HCT116 (cell line): ENCODE measurements at regions not wholly inside any gene's neighbourhood (a gene's known extent, or its start where the extent isn't known, plus 50 kb on each side); places are given as distances from the start of the nearest gene placed in this dataset.

Experiments used
- ATAC-seq: fragments of 200-7000 bp; cut with Tn5 transposase; 2 replicates; pipeline ENCODE4 v1.9.1; 2020; ENCODE audit warnings: mild to moderate bottlenecking, moderate library complexity
- BruUV-seq: library from RNA; stranded (reverse); fragments of 400-500 nt; replicated peaks from 2 replicates; lab custom pipeline; 2021; lab: Mats Ljungman, UMichigan
- CTCF ChIA-PET: fragments of 300-600 bp; sonication (Branson Sonifier 250); formaldehyde crosslinking; loops from one replicate; lab custom pipeline; 2021; ENCODE audit warnings: antibody characterized with exemption; lab: Charles Lee
- POLR2A ChIA-PET: fragments of 300-600, 350-600 bp; sonication (Branson Sonifier 250); formaldehyde crosslinking; loops from one replicate; lab custom pipeline; 2021; ENCODE audit warnings: antibody characterized with exemption; lab: Charles Lee
- RAD21 ChIA-PET, 2 experiments: fragments of 300-600 bp; sonication (Branson Sonifier 250); formaldehyde crosslinking; loops; one replicate each; lab custom pipeline; 2023; ENCODE audit warnings: low total read pairs in 2 of 2; ENCODE audit not compliant: uncharacterized antibody in 2 of 2, unreplicated experiment in 2 of 2, low non-redundant PET in 1 of 2; lab: Charles Lee
- DNase-seq: peaks from one replicate; pipeline ENCODE4 v3.0.0-alpha.2; 2010; ENCODE audit warnings: low read depth, low spot score
- H2AFZ ChIP-seq: fragments of 200-600 bp; shearing (Covaris generic), sonication (generic); 2 replicates; pipeline ENCODE4 v1.6.1; 2017; ENCODE audit warnings: low read depth, mixed run types, mixed read lengths, antibody characterized with exemption, low read length; ENCODE audit not compliant: poor library complexity, severe bottlenecking
- H3K27ac ChIP-seq: 2 replicates; pipeline ENCODE4 v1.5.1; 2012; ENCODE audit warnings: low read depth, low read length
- H3K27me3 ChIP-seq: fragments of 200-600 bp; sonication (generic); 2 replicates; pipeline ENCODE4 v1.6.1; 2016; ENCODE audit warnings: mixed run types, low read length, mixed read lengths; ENCODE audit not compliant: insufficient read depth
- H3K36me3 ChIP-seq, 2 experiments: fragments of 200-500 bp in 1 of 2; fragments of 200-600 bp in 1 of 2; sonication (Bioruptor generic) in 1 of 2; sonication (generic) in 1 of 2; 2 replicates each; pipeline versions ENCODE4 v1.5.1 to v1.6.1; 2014 to 2016; ENCODE audit warnings: low read length in 2 of 2, inconsistent platforms in 1 of 2, mixed read lengths in 1 of 2, mixed run types in 1 of 2; ENCODE audit not compliant: insufficient read depth in 2 of 2, control insufficient read depth in 1 of 2
- H3K4me1 ChIP-seq, 2 experiments: fragments of 200-600 bp in 1 of 2; sonication (generic) in 1 of 2; 2 replicates each; pipeline versions ENCODE4 v1.5.1 to v1.6.1; 2012 to 2017; ENCODE audit warnings: low read length in 2 of 2, inconsistent platforms in 1 of 2, mild to moderate bottlenecking in 1 of 2, mixed read lengths in 1 of 2, mixed run types in 1 of 2, moderate library complexity in 1 of 2; ENCODE audit not compliant: insufficient read depth in 2 of 2, control insufficient read depth in 1 of 2
- H3K4me2 ChIP-seq: fragments of 200-600 bp; sonication (generic); 2 replicates; pipeline ENCODE4 v1.6.1; 2017; ENCODE audit warnings: mixed run types, low read length, mixed read lengths
- H3K4me3 ChIP-seq, 2 experiments: fragments of 200-600 bp in 1 of 2; sonication (generic) in 1 of 2; replicated peaks in 1 of 2; 2 replicates each; pipeline ENCODE4 v1.5.1; 2011 to 2016; ENCODE audit warnings: low read length in 2 of 2, control low read depth in 1 of 2, low read depth in 1 of 2, mild to moderate bottlenecking in 1 of 2, mixed read lengths in 1 of 2, mixed run types in 1 of 2
- H3K79me2 ChIP-seq: fragments of 200-600 bp; sonication (generic); 2 replicates; pipeline ENCODE4 v1.6.1; 2017; ENCODE audit warnings: mild to moderate bottlenecking, mixed run types, low read length, moderate library complexity, mixed read lengths; ENCODE audit not compliant: insufficient read depth
- H3K9ac ChIP-seq: fragments of 200-600 bp; sonication (generic); 2 replicates; pipeline ENCODE4 v1.6.1; 2016; ENCODE audit warnings: low read length, mixed read lengths
- H3K9me2 ChIP-seq: fragments of 200-600 bp; sonication (generic), shearing (Covaris generic); 2 replicates; pipeline ENCODE4 v1.6.1; 2017; ENCODE audit warnings: mixed run types, mild to moderate bottlenecking, moderate library complexity; ENCODE audit not compliant: insufficient read depth
- H3K9me3 ChIP-seq, 2 experiments: fragments of 200-500 bp in 1 of 2; fragments of 200-600 bp in 1 of 2; sonication (Bioruptor generic) in 1 of 2; sonication (generic) in 1 of 2; 2 replicates each; pipeline ENCODE4 v1.6.1; 2014 to 2017; ENCODE audit warnings: low read length in 2 of 2, mixed read lengths in 2 of 2, inconsistent platforms in 1 of 2, low read depth in 1 of 2, mild to moderate bottlenecking in 1 of 2, mixed run types in 1 of 2, moderate library complexity in 1 of 2; ENCODE audit not compliant: control insufficient read depth in 1 of 2, insufficient read depth in 1 of 2
- H4K20me1 ChIP-seq: fragments of 200-600 bp; sonication (generic), shearing (Covaris generic); 2 replicates; pipeline ENCODE4 v1.6.1; 2017; ENCODE audit warnings: mixed run types, mild to moderate bottlenecking, moderate library complexity; ENCODE audit not compliant: insufficient read depth
- ATF3 ChIP-seq: IDR thresholded peaks from 2 replicates; pipeline ENCODE4 v1.6.1; 2012
- CBX3 ChIP-seq: IDR thresholded peaks from 2 replicates; pipeline ENCODE4 v1.6.1; 2012; ENCODE audit warnings: low read depth
- CTCF ChIP-seq, 3 experiments: fragments of 200-600 bp in 1 of 3; sonication (generic) in 1 of 3; IDR thresholded peaks in 2 of 3; conservative IDR thresholded peaks in 1 of 3; 2 replicates each; pipeline ENCODE4 v1.5.1; 2012 to 2017; ENCODE audit warnings: low read depth in 2 of 3, low read length in 2 of 3, antibody characterized with exemption in 1 of 3, borderline replicate concordance in 1 of 3, control low read depth in 1 of 3, mild to moderate bottlenecking in 1 of 3, mixed read lengths in 1 of 3, mixed run types in 1 of 3, moderate library complexity in 1 of 3; ENCODE audit not compliant: insufficient read depth in 1 of 3
- EZH2phosphoT487 ChIP-seq: fragments of 200-600 bp; IDR thresholded peaks from 2 replicates; pipeline ENCODE4 v1.6.1; 2018; ENCODE audit warnings: antibody characterized with exemption, borderline replicate concordance
- JUND ChIP-seq: IDR thresholded peaks from 2 replicates; pipeline ENCODE4 v1.6.1; 2012
- POLR2AphosphoS5 ChIP-seq: IDR thresholded peaks from 2 replicates; pipeline ENCODE4 v1.6.1; 2011; ENCODE audit warnings: mild to moderate bottlenecking, low read depth, low read length, moderate library complexity
- RAD21 ChIP-seq: IDR thresholded peaks from 2 replicates; pipeline ENCODE4 v1.6.1; 2012; ENCODE audit warnings: low read depth, mild to moderate bottlenecking
- ZBTB33 ChIP-seq: IDR thresholded peaks from 2 replicates; pipeline ENCODE4 v1.6.1; 2011; ENCODE audit warnings: mild to moderate bottlenecking, low read length, moderate library complexity; ENCODE audit not compliant: insufficient replicate concordance; ENCODE audit errors: extremely low read depth
- ZFX ChIP-seq: fragments of 450-650 bp; IDR thresholded peaks from 2 replicates; pipeline ENCODE4 v1.6.1; 2017
- intact Hi-C: fragments of 100-400 bp; cut with micrococcal nuclease; formaldehyde crosslinking; loops from 2 replicates; pipeline ENCODE4 v1.10.0; 2022

GRCh38 chr4:71277353-71277752 lies 61.5 kb upstream of the SLC4A4 start:
- Histone ChIP-seq H3K36me3 (no peaks in the 10 kb centered on the region), H3K9me3 (no peaks in the 10 kb centered on the region), H2AFZ (no peak overlapping the region), H3K4me3 (no peak overlapping the region), H3K9me2 (no peaks in the 10 kb centered on the region), H3K4me1 (no peaks in the 10 kb centered on the region), H3K79me2 (no peaks in the 10 kb centered on the region), H4K20me1 (no peaks in the 10 kb centered on the region), H3K27ac (no peak overlapping the region), H3K9ac (no peak overlapping the region), H3K27me3 (peaks cover 4% of the 10 kb centered on the region), H3K4me2 (no peak overlapping the region)
- ChIA-PET CTCF (no interaction called here), POLR2A (no interaction called here), RAD21 (no interaction called here)
- BruUV-seq = no TSS peak
- intact Hi-C loops = no loop called here
- TF ChIP-seq EZH2phosphoT487 (no peak), JUND (no peak), POLR2AphosphoS5 (no peak), CBX3 (no peak), ZBTB33 (no peak), ATF3 (no peak), CTCF (IDR thresholded peaks at IDR 0.05 in 2 of 3, conservative IDR thresholded peaks at IDR 0.05 in 1 of 3; ENCODE audit: borderline replicate concordance in 1 of 3, insufficient read depth in 1 of 3, low read depth in 2 of 3, low read length in 2 of 3) (no peak), RAD21 (no peak), ZFX (no peak)
- no peak for ATAC-seq
- no peak for DNase-seq
